COR-L47 (cell line): ENCODE measurements at regions not wholly inside any gene's neighbourhood (a gene's known extent, or its start where the extent isn't known, plus 50 kb on each side); places are given as distances from the start of the nearest gene placed in this dataset.

Experiments used
- DNase-seq: peaks from one replicate; lab custom pipeline; 2025; lab: John Stamatoyannopoulos, UW

DNA sequence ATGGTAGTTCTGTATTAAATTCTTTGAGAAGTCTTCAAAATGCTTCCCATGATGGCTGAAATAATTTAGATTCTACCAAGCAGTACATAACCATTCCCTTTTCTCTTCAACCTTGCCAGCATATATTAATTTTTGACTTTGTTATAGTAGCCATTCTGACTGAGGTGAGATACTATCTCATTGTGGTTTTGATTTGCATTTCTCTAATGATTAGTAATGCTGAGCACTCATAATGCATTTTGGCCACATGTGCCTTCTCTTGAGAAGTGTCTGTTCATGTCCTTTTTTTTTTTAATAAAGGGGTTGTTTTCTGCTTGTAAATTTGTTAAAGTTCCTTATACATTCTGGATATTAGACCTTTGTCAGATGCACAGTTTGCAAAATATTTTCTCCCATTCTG is 173.9 kb downstream of the CALCRL start:
- no peak for DNase-seq

DNA sequence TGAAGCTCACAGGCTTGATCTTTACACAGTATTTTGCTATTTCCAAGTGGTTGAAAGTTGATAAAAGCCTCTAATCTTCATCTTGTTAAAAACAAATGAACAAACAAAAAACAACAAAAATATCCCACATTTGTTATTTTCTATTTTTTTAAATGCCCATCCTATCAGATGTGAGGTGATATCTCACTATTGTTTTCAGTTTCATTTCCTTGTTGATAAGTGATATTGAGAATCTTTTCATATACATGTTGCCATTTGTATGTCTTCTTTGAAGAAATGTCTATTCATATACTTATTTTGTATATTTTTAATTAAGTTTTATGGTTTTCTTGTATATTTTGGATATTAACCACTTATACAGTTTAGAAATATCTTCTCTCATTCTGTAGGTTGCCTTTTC is 175.8 kb downstream of the CALCRL start:
- no peak for DNase-seq

DNA sequence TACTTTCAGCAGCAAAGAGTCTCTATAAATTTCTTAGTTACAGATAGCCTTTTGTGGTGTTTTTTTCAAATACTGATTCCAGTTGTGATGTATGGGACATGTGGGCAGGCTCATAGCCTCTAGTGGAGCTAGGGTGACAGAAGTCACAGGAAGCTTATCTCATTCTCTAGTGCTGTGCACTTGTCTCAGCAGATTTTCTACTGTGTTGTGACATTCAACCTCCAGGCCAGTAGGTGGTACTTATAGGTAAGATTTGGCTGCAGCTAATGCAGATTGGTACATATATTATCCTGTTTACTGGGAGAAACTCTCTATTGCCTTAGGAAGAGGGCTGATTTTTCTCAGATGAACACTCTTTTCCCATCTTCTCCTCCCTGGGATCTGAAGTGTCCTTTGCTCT is 176.2 kb downstream of the CALCRL start:
- no peak for DNase-seq

DNA sequence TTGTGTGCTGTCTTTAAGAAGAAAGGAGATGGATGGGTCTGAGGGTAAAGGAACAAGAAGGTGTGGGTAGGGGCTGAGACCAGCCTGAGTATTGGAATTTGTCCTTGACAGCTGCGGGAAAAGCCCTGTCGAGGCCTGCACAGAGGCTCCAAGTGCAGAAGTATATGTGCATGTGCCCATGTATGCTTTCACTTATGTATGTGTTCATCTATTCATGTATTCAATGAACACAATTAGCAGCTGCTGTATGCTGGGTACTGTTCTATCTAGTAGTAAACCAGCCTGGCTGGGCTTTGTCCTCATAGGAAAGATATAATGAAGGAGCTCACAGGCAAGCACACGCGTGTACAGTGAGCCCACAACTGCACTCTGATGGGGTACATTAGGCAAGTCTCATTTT is 181.4 kb downstream of the CALCRL start:
- DNase-seq, result no peak

DNA sequence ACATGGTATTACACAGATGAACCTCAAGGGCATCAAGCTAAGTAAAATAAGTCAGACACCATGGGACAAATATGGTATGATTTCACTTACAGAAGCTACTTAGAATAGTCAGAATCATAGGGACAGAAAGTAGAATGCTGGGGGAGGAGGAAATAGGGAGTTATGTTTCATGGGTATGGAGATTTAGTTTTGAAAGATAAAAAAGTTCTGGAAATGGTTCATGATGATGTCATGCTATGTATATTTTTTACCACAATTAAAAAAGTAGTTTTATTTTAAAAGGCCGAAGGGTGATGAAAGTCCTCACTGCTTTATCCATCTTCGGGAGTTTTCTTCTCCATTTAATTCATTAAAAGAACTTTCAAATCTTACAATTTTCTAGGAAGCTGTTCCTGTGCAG is 181.9 kb downstream of the CALCRL start:
- DNase-seq, result no peak

DNA sequence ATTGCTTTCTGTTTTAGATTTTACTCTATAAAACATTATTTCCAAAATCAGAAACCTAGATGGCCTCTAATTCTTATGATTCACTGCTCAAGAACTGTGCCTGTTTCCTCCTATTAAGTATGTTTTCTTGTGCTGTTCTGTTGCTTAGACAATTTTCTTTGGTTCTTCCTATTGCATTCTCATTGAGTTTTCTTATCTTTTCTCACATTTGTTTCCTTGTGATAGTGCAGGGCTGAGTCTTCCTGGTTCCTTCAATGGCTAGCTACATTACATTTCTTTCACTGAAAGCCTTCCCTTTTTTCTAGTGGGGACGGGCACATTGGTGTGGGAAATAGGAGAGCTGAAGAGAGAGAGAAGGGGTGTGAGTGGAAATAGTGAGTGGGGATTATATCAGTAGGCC is 183.4 kb downstream of the CALCRL start:
- no peak for DNase-seq

DNA sequence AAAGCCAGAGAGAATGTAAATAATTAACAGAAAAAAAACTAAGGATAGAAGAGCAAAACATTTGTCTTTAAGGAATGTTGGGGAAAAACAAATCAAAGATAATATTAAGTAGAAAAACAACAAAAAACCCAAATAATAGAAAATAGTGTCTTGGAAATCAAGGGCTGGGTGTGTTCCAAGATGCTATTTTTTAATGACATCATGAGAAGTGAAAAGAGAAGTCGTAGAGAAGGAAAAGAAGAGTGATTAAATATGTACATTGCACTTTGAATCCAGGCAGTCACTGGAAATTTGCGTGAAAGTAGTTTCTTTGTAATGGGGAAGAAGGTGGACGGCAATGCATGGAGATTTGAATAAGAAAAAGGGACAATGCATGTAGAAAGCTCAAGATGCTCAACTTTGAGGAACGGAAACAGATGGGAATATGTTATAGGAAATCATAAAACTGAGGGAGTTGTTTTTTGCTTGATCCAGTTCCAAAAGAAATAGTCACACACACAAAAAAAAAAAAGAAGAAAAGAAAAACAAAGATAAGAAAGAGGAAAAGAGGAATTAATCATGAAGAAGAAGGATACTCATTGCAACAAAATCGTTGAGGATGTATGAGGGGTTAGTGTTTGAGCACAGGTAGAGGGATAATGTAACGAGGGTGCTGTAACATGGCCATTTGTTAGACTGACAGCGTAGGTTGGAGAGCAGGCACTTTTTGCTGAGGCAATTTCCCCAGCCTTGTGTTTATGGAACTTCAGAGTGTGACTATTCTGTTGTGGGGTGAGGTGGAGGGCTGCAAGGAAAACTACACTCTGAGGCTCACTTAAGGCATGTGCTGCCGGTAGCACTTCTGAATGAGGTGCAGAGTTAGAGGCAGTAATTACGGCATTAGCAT is 184.1 kb downstream of the CALCRL start:
- DNase-seq, result no peak

DNA sequence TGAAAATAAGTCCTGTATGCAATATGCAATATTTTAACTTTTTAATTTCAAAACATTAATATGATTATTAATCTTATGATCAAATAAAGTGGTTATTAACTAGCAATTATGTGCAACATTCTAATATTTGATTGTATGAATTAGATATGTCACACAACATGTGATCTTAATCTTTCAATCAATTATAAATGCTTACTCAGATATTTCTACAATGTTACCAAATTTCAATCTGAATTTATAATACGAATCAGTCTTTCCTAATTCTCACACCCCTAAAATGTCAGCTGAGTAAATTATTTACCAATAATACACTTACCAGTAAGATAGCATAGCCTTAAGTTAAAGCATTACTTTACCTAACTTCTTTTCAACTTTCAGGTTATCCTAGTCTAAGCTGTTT is 186.3 kb downstream of the CALCRL start:
- no peak for DNase-seq

DNA sequence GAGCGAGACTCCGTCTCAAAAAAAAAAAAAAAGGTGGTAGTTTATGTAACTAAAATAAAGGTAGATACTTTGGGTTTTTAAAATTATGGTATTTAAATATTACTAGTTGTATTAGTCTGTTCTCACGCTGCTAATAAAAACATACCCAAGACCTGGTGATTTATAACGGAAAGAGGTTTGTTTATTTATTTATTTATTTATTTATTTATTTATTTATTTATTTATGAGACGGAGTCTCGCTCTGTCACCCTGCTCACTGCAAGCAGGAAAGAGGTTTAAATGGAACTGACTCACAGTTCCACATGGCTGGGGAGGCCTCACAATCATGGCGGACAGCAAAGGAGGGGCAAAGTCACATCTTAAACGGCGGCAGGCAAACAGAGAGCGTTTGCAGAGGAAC is 196.0 kb downstream of the CALCRL start:
- DNase-seq, result no peak

DNA sequence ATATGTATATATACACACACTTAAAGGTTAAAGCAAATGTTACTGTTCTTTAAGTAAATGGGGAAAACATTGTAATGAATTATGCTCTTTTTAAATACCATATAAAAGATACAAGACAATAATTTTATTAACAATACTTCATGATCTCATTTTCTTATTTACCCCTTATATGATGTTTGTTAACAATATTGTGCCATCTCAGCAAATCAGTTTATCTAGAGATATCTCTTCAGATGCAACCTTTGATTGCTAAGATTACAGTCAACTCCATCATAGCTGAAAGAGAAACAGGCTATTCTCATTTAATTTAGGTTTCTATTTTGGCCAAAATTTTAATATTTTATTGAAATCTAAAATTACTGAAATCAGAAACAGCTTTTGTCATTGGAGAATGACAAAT is 197.9 kb downstream of the CALCRL start:
- no peak for DNase-seq

DNA sequence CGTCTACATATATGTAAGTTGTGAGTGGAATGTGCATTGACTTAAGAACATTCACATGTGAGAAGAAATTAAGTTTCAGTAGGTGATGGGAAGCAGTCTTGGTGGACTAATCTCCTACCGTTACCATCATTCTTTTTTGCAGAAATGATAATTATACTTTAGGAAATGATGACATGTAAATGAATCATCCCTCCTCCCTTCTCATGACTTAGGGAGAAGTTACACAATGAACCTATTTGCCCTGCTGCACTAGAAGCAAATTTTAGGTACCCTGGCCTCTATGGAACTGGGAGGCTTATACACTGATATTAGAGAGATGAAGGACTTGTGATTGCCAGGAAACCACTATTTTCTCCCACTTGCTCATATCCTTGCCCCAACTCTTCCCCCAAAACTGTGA is 214.2 kb downstream of the CALCRL start:
- DNase-seq, result no peak

DNA sequence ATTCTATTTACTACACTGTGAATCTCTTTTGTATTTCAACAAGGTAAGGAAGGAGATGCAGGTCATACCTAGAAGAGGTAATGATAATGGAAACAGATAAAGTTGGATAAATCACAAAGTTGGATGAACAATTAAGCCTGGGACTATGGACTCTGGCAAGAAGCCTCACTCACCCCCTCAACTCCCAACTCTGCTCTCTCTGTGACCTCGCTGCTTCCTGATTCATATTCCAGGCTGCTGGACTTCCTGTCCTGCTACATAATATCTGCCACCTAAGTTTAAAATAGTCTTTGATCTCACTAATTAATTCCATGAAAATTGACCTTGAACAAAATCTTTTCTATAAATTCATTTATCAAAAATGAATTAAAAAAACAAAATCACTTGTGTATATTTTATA is 215.3 kb downstream of the CALCRL start:
- no peak for DNase-seq

DNA sequence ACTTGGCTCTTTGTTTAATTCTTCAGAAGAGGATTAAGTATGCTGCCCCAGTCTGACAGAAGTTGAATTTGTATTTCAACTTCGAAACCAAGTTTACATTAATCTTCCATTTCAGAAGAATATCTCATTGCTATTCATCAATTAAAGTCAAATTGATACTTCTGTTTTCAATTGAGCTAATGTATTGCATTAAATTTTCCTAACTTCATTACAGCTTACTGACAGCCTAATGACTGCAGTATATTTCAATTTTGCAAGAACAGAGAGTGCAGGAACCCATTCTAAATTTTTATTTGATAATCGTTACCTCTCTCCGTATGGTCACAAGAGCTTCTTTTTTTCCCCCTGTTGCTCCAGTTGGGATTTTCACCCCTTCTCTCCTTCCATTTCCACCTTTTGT is 218.0 kb downstream of the CALCRL start:
- no peak for DNase-seq

DNA sequence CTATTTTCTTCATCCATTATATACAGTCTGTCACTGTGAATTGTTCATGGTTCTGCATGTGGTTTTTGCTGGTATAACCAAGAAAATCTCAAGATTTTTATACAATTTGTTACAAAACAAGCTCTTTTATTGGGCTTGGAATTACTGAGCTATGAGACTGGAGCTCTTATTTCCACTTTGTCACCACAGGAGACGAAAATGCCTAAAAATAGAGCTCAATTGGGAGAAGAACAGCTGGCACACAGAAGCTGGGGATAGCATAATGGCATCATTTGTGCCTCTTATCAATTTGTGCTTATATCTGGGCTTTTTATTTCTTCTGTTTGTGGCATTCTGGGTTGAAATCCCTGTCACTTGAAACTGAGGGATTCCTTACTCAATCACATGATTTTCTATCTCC is 219.1 kb downstream of the CALCRL start:
- no peak for DNase-seq

DNA sequence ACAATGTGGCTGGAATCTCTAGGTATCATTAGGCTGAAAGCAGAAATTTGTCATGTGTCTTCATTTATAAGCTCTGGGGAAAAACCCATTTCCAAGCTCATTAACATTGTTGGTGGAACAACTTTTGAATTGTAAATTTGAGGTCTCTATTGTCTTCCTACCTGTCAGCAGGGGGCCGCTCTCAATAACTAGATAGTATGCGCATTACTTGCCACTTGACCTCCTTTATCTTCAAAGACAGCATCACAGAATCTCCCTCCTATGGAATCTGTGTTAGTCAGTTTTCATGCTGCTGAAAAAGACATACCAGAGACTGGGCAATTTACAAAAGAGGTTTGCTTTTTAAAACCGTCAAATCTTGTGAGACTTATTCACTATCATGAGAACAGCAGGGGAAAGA is 223.1 kb downstream of the CALCRL start:
- no peak for DNase-seq

DNA sequence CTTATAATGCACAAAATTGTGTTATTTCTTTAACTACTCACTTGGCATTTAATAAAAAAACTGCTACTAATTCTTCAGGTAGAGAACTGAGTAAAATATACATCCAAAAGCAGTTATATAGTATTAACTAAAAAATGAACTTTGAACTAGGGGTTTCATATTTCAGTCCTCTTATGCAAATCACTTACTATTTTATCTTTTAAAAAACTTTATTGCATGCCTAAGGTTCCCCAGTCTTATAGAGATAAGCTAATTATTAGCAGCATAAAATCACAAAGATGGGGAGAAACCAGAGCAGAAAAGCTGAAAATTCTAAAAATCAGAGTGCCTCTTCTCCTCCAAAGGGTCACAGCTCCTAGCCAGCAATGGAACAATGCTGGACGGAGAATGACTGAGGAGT is 228.0 kb downstream of the CALCRL start:
- no peak for DNase-seq

DNA sequence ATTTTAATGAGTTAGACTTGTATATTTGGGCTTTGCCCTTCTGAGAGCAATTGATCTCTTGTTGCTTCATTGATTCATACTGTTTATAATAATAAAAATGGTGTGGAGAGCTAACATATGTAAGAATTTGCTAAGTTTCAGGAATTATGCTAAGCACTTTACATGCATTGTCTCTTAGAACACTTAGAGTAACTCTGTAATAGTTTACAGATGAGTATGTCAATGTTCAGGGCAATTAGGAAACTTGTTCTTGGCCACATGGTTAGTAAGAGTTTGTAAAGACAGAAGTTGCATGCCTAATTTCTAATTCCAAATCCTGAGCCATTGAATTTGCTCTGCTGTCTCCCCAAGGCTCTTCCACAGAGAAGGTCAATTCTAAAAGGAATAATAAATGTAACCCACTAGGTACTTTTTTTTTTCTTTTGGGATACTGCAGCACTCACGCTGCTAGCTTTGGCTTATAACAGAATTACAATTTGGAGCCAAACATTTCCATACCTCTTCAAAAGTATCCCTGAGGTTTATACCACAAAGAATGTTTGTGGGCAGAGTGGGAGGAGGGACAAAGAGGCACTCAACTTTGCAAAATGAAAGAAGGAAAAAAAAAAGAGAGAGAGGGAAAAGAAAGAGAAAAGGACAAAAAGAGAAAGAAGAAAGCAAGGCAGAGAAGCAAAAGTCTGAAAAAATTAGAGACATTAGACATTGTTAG is 232.4 kb downstream of the CALCRL start:
- DNase-seq, result no peak

DNA sequence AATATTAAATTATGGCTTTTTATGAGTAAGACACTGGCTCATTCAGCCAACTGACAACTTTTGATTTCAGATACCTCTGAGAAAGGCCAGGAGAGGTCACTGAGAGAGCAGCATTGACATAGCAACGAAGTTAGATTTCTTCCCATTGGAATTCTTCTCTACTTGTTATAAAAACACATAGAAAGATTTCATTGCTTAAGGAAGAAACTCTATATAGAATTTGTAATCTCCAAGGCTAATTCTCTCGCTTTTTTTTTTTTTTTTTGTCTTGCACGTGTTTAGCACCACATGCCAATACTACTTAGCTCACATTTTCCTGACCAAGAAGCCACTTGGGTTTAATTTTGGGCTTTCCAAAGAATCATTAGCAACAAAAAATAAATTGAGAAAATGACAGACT is 233.7 kb downstream of the CALCRL start:
- DNase-seq, result no peak

DNA sequence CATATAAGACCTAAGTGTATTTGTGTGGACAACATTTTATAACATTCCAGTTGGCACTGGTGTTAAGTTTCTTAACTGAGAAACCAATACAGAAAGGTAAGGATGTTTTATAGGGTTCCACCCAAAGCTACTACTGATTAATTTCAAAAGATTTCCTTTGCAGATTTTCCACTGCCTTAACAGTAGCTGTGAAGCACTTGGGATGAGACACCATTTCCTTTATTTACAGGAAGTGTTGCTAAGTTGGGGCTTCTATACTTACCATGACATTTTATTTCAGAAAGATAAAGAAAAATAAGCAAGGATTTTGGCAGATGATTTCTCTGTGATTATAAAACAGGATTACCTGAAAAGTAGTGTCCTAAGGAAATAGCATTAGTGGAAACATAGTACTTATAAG is 234.3 kb downstream of the CALCRL start:
- DNase-seq, result no peak

DNA sequence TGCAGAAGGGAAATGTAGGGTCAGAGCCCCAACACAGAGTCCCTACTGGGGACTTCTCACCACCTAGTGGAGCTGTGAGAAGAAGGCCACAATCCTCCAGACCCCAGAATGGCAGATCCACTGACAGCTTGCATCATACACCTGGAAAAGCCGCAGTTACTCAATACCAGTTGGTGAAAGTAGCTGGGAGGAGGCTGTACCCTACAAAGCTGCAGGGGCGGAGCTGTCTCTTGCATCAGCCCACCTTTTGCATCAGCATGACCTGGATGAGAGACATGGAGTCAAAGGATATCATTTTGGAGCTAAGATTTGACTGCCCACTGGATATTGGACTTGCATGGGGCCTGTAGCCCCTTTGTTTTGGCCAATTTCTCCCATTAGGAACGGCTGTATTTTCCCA is 237.3 kb downstream of the CALCRL start:
- no peak for DNase-seq

DNA sequence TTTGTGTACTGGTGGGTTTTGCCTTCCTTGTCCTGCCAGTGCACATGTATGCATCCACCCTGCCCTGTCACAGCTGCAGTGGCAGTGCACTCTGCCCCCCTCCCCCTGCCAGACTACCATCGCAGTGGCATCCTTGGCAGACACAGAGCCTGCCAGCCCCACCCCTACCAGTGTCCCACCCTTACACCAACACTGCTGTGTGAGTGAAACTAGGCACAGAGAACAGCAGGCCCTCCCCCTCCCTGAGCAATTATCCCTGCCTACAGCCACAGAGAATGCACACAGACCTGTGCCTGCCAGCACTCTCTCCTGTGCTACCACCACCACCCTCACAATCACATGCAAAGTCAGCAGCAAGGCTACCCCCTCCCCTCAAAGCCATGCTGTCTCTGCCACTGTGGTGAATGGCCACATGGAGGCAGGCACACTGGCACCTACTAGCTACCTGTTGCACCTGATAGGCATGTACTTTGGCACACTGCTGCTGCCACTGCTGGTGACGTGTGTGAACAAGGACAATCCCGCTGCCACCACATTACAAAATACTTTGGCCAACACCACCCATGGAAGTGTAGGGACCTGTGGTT is 239.8 kb downstream of the CALCRL start:
- no peak for DNase-seq

DNA sequence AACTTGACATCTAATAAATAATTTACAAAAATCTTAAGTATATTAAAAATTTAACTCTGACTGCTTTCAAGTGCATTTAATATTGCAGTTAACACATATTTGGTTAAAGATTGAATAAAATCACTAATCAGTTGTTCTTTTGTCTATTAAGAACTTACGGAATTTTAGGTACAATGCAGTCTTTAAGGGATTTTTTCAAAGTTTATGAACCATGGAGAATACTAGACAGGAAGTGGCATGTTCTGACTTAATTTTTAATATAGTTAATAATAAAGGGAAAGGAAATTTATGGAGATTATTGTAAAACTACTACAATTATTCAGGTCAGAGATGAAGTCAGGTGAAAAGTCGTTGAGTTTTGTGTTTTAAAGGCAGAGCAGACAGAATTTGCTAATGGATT is 240.9 kb downstream of the CALCRL start:
- DNase-seq, result no peak

DNA sequence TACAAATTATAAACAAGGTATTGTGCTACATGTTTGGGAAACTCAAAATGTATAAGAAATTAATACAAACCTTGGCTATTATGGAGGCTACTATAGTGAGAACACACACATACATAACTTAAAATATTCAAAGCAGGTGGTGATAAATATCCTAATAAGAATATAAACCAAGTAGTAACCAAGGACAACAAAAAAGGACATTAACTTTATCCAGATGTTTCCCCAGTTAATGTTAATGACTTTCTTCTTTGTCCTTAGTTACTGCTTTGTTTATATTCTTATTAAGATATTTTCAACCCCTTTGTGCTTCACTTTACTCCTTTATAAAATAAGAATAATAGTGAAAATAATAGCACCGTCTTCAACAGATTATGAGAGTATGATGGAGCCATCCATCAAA is 241.6 kb downstream of the CALCRL start:
- DNase-seq, result no peak
